Neural progenitor cell (in vitro differentiated cells): ENCODE measurements at regions not wholly inside any gene's neighbourhood (a gene's known extent, or its start where the extent isn't known, plus 50 kb on each side); places are given as distances from the start of the nearest gene placed in this dataset.

ENCODE experiments used
- EZH2 ChIP-seq: fragments of 200-600 bp; sonication (generic); IDR thresholded peaks from 2 replicates; pipeline ENCODE4 v1.6.1; 2017; ENCODE audit warnings: antibody characterized with exemption, mild to moderate bottlenecking, moderate library complexity
- TF ChIP-seq, protein P1 (sequence below): fragments of 200-600 bp; sonication (generic); IDR thresholded peaks from 2 replicates; pipeline ENCODE4 v1.5.1; 2017; ENCODE audit warnings: antibody characterized with exemption, mild to moderate bottlenecking

DNA sequence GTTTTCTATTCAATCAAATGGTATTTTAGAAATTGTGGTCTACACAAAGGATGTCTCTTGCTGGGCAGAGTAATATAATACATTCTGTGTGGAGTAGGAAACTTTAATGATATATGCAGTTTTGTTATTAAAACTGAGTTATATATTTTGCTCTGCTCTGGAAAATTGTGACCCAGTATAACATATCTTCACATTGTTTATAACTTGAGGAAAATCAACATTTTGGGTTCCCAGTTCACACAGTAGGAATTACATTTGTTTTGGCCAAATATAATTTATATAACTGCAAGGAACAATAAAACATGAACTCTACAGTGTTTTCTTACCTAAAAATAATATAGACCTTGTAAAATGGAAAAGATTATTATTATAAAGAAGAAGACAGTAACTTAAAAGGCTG is 372.4 kb downstream of the OSR1 start:
- TF ChIP-seq, protein P1, sequence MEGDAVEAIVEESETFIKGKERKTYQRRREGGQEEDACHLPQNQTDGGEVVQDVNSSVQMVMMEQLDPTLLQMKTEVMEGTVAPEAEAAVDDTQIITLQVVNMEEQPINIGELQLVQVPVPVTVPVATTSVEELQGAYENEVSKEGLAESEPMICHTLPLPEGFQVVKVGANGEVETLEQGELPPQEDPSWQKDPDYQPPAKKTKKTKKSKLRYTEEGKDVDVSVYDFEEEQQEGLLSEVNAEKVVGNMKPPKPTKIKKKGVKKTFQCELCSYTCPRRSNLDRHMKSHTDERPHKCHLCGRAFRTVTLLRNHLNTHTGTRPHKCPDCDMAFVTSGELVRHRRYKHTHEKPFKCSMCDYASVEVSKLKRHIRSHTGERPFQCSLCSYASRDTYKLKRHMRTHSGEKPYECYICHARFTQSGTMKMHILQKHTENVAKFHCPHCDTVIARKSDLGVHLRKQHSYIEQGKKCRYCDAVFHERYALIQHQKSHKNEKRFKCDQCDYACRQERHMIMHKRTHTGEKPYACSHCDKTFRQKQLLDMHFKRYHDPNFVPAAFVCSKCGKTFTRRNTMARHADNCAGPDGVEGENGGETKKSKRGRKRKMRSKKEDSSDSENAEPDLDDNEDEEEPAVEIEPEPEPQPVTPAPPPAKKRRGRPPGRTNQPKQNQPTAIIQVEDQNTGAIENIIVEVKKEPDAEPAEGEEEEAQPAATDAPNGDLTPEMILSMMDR = no peak
- TF ChIP-seq EZH2 = no peak
